ENCODE measurements at regions not wholly inside any gene's neighbourhood (a gene's known extent, or its start where the extent isn't known, plus 50 kb on each side); places are given as distances from the start of the nearest gene placed in this dataset.

DNA sequence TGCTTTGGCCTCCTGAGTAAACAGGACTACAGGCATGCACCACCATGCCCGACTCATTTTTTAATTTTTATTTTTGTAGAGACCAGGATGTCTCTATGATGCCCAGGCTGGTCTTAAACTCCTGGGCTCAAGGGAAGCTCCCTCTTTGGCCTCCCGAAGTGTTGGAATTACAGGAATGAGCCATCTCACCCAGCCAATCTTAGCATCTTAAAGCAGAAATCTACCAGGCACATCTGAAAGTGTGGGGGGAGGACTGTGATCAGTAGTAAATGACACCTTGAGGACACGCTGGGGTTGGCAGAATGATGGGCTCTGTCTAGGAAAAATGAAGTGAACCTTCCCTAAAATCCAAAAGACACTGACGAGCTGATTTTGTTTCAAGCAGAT is 149.2 kb downstream of the SPATA18 start:
- TF ChIP-seq, protein P1, sequence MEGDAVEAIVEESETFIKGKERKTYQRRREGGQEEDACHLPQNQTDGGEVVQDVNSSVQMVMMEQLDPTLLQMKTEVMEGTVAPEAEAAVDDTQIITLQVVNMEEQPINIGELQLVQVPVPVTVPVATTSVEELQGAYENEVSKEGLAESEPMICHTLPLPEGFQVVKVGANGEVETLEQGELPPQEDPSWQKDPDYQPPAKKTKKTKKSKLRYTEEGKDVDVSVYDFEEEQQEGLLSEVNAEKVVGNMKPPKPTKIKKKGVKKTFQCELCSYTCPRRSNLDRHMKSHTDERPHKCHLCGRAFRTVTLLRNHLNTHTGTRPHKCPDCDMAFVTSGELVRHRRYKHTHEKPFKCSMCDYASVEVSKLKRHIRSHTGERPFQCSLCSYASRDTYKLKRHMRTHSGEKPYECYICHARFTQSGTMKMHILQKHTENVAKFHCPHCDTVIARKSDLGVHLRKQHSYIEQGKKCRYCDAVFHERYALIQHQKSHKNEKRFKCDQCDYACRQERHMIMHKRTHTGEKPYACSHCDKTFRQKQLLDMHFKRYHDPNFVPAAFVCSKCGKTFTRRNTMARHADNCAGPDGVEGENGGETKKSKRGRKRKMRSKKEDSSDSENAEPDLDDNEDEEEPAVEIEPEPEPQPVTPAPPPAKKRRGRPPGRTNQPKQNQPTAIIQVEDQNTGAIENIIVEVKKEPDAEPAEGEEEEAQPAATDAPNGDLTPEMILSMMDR (conservative IDR thresholded peaks at IDR 0.05; ENCODE audit: low read depth, low read length), result no peak
- TF ChIP-seq SMC3 (IDR thresholded peaks at IDR 0.05; ENCODE audit: low read depth, low read length), result no peak
- TF ChIP-seq BHLHE40 (IDR thresholded peaks at IDR 0.05; ENCODE audit: low read depth, low read length), result no peak
